Neural cell (in vitro differentiated cells): ENCODE measurements at regions not wholly inside any gene's neighbourhood (a gene's known extent, or its start where the extent isn't known, plus 50 kb on each side); places are given as distances from the start of the nearest gene placed in this dataset.

Experiments used
- H2AFZ ChIP-seq: fragments of 200-600, 300-800 bp; sonication (generic), shearing (Covaris generic); 2 replicates; pipeline ENCODE4 v1.6.0; 2014; ENCODE audit warnings: low read depth, mild to moderate bottlenecking, antibody characterized with exemption, low read length, moderate library complexity
- H3F3A ChIP-seq: fragments of 200-600 bp; shearing (Covaris generic); 2 replicates; pipeline ENCODE4 v1.6.1; 2016; ENCODE audit warnings: mild to moderate bottlenecking, moderate library complexity, mixed read lengths, antibody characterized with exemption, low read length; ENCODE audit not compliant: insufficient read depth, poor library complexity, severe bottlenecking
- H3K27ac ChIP-seq: fragments of 200-600, 300-800 bp; sonication (generic), shearing (Covaris generic); 2 replicates; pipeline ENCODE4 v1.5.1; 2014; ENCODE audit warnings: mild to moderate bottlenecking, low read length, moderate library complexity
- H3K27me3 ChIP-seq: fragments of 300-800, 200-600 bp; sonication (generic), shearing (Covaris generic); 2 replicates; pipeline ENCODE4 v1.6.0; 2014; ENCODE audit warnings: mild to moderate bottlenecking, low read depth, low read length, moderate library complexity; ENCODE audit not compliant: insufficient read depth
- H3K36me3 ChIP-seq: fragments of 300-800, 200-600 bp; sonication (generic), shearing (Covaris generic); 2 replicates; pipeline ENCODE4 v1.5.1; 2014; ENCODE audit warnings: mild to moderate bottlenecking, antibody characterized with exemption, low read length, moderate library complexity; ENCODE audit not compliant: insufficient read depth
- H3K4me2 ChIP-seq: fragments of 300-800, 200-600 bp; sonication (generic), shearing (Covaris generic); 2 replicates; pipeline ENCODE4 v1.6.0; 2014; ENCODE audit warnings: mild to moderate bottlenecking, low read length
- H3K4me3 ChIP-seq: fragments of 300-800, 200-600 bp; sonication (generic), shearing (Covaris generic); 2 replicates; pipeline ENCODE4 v1.5.1; 2014; ENCODE audit warnings: mild to moderate bottlenecking, low read length, moderate library complexity
- H3K79me2 ChIP-seq: fragments of 200-600 bp; shearing (Covaris generic); replicated peaks from 2 replicates; pipeline ENCODE4 v1.6.0; 2014; ENCODE audit warnings: mild to moderate bottlenecking, low read length, moderate library complexity; ENCODE audit not compliant: insufficient read depth
- H3K9ac ChIP-seq: fragments of 300-800, 200-600 bp; sonication (generic), shearing (Covaris generic); 2 replicates; pipeline ENCODE4 v1.6.1; 2016; ENCODE audit warnings: mild to moderate bottlenecking, low read length, mixed read lengths
- H3K9me2 ChIP-seq: fragments of 200-600 bp; shearing (Covaris generic); 2 replicates; pipeline ENCODE4 v1.6.1; 2016; ENCODE audit warnings: mild to moderate bottlenecking, low read length, mixed read lengths; ENCODE audit not compliant: insufficient read depth
- H3K9me3 ChIP-seq: fragments of 200-600, 300-800 bp; sonication (generic), shearing (Covaris generic); 2 replicates; pipeline ENCODE4 v1.6.1; 2016; ENCODE audit warnings: mild to moderate bottlenecking, mixed run types, low read length, moderate library complexity, mixed read lengths
- H4K20me1 ChIP-seq: fragments of 200-600 bp; shearing (Covaris generic); 2 replicates; pipeline ENCODE4 v1.6.1; 2016; ENCODE audit warnings: mild to moderate bottlenecking, mixed run types; ENCODE audit not compliant: insufficient read depth
- EP300 ChIP-seq: fragments of 450-650 bp; conservative IDR thresholded peaks from 2 replicates; pipeline ENCODE4 v1.6.1; 2014; ENCODE audit warnings: antibody characterized with exemption, mild to moderate bottlenecking, moderate library complexity; ENCODE audit not compliant: poor library complexity, severe bottlenecking
- EZH2 ChIP-seq: fragments of 200-600, 300-800 bp; shearing (Covaris generic), sonication (generic); IDR thresholded peaks from 2 replicates; pipeline ENCODE4 v1.6.1; 2014; ENCODE audit warnings: antibody characterized with exemption, low read length, borderline replicate concordance, mild to moderate bottlenecking; ENCODE audit not compliant: insufficient read depth, poor library complexity, severe bottlenecking
- MXI1 ChIP-seq: fragments of 450-650 bp; conservative IDR thresholded peaks from 2 replicates; pipeline ENCODE4 v1.6.1; 2014; ENCODE audit warnings: antibody characterized with exemption, mild to moderate bottlenecking; ENCODE audit not compliant: poor library complexity, severe bottlenecking
- POLR2AphosphoS5 ChIP-seq: IDR thresholded peaks from 2 replicates; pipeline ENCODE4 v1.6.1; 2012
- RAD21 ChIP-seq: fragments of 450-650 bp; conservative IDR thresholded peaks from 2 replicates; pipeline ENCODE4 v1.6.1; 2014; ENCODE audit warnings: antibody characterized with exemption, mild to moderate bottlenecking, moderate library complexity
- SMC3 ChIP-seq: fragments of 450-650 bp; conservative IDR thresholded peaks from 2 replicates; pipeline ENCODE4 v1.6.1; 2014; ENCODE audit warnings: antibody characterized with exemption, mild to moderate bottlenecking, moderate library complexity; ENCODE audit not compliant: poor library complexity
- TAF1 ChIP-seq: IDR thresholded peaks from 2 replicates; pipeline ENCODE4 v1.6.1; 2012; ENCODE audit warnings: low read depth
- TF ChIP-seq, protein P1 (sequence below): fragments of 450-650 bp; IDR thresholded peaks from 2 replicates; pipeline ENCODE4 v1.5.1; 2014; ENCODE audit warnings: antibody characterized with exemption, mild to moderate bottlenecking, moderate library complexity; ENCODE audit not compliant: poor library complexity, severe bottlenecking
- TF ChIP-seq, protein P2 (sequence below): IDR thresholded peaks from 2 replicates; pipeline ENCODE4 v1.6.1; 2012; ENCODE audit warnings: borderline replicate concordance

DNA sequence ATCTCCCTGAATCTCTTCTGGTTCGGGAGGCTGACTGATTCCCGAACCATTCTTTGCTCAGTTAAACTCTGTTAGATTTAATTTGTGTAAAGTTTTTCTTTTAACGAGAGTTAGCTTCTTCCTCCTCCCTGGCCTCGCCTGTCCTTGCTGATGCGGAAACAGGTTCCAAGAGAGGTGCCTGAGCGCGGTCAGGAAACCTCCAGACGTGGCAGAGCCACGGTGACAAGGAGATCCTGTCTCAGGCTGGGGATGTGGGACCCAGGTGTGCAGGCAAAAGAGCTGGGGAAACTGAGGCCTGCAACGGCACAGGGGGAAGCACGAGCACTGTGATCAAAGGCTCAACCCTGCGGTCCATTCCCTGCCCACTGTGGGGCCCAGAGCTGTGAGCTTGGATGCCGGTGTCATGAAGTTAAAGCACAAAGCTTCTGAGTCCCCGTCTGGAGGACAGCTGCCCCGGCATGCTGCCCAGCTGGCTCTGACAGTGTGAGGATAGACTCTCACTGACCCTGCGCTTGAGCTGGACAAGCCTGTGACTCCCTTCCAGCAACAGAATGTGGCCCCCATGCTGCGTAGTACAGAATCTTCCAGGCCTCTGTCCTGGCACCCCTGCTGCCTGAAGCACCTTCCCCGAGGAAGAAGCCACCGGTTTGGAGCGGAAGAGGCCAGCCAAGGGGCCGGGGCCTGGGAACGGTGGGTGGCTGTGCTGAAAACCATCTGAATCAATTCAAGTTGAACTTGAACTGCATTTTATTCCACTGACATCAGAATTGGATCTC, 960.6 kb downstream of the BRD1 start:
- TF ChIP-seq RAD21 (no peak), MXI1 (no peak), EZH2 (no peak), EP300 (no peak), TAF1 (no peak), SMC3 (no peak), POLR2AphosphoS5 (no peak)
- TF ChIP-seq, protein P1, sequence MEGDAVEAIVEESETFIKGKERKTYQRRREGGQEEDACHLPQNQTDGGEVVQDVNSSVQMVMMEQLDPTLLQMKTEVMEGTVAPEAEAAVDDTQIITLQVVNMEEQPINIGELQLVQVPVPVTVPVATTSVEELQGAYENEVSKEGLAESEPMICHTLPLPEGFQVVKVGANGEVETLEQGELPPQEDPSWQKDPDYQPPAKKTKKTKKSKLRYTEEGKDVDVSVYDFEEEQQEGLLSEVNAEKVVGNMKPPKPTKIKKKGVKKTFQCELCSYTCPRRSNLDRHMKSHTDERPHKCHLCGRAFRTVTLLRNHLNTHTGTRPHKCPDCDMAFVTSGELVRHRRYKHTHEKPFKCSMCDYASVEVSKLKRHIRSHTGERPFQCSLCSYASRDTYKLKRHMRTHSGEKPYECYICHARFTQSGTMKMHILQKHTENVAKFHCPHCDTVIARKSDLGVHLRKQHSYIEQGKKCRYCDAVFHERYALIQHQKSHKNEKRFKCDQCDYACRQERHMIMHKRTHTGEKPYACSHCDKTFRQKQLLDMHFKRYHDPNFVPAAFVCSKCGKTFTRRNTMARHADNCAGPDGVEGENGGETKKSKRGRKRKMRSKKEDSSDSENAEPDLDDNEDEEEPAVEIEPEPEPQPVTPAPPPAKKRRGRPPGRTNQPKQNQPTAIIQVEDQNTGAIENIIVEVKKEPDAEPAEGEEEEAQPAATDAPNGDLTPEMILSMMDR, result no peak
- TF ChIP-seq, protein P2, sequence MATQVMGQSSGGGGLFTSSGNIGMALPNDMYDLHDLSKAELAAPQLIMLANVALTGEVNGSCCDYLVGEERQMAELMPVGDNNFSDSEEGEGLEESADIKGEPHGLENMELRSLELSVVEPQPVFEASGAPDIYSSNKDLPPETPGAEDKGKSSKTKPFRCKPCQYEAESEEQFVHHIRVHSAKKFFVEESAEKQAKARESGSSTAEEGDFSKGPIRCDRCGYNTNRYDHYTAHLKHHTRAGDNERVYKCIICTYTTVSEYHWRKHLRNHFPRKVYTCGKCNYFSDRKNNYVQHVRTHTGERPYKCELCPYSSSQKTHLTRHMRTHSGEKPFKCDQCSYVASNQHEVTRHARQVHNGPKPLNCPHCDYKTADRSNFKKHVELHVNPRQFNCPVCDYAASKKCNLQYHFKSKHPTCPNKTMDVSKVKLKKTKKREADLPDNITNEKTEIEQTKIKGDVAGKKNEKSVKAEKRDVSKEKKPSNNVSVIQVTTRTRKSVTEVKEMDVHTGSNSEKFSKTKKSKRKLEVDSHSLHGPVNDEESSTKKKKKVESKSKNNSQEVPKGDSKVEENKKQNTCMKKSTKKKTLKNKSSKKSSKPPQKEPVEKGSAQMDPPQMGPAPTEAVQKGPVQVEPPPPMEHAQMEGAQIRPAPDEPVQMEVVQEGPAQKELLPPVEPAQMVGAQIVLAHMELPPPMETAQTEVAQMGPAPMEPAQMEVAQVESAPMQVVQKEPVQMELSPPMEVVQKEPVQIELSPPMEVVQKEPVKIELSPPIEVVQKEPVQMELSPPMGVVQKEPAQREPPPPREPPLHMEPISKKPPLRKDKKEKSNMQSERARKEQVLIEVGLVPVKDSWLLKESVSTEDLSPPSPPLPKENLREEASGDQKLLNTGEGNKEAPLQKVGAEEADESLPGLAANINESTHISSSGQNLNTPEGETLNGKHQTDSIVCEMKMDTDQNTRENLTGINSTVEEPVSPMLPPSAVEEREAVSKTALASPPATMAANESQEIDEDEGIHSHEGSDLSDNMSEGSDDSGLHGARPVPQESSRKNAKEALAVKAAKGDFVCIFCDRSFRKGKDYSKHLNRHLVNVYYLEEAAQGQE, result no peak
- no peak overlapping the region for H3K4me2 ChIP-seq
- no peaks in the 10 kb centered on the region for H3K36me3 ChIP-seq
- H3K9me3 ChIP-seq, result no peaks in the 10 kb centered on the region
- no peaks in the 10 kb centered on the region for H3F3A ChIP-seq
- H3K9ac ChIP-seq, result no peak overlapping the region
- no peak overlapping the region for H2AFZ ChIP-seq
- H3K4me3 ChIP-seq, result no peak overlapping the region
- H3K27me3 ChIP-seq, result no peaks in the 10 kb centered on the region
- H3K79me2 ChIP-seq, result no peaks in the 10 kb centered on the region
- no peak overlapping the region for H3K27ac ChIP-seq
- no peaks in the 10 kb centered on the region for H4K20me1 ChIP-seq
- no peaks in the 10 kb centered on the region for H3K9me2 ChIP-seq

DNA sequence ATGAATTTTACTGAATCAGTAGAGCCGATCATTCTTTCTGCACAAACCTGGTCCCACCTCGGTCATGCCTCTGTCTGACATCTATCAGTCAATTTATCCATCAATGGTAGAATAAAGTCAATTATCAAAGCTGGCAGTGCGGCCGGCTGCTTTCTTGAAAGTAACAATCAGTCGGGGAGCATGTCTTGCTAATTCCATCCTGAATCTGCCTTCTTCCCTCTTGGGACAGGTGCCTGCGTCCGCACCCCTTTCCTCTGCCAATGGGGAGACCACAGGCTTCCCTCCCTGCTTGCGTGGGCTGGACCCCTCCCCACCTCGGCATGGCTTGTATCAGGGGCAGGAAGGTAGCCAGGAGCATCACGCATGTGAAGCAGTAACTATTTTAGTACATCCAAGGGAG, 962.9 kb downstream of the BRD1 start:
- H3K27me3 ChIP-seq, result no peaks in the 10 kb centered on the region

More for the DNA sequence above, 962.9 kb downstream of the BRD1 start:
- H3K36me3 ChIP-seq, result no peaks in the 10 kb centered on the region
- H4K20me1 ChIP-seq, result no peaks in the 10 kb centered on the region
- no peaks in the 10 kb centered on the region for H3K79me2 ChIP-seq
- H3K9ac ChIP-seq, result no peak overlapping the region
- H3K4me2 ChIP-seq, result no peak overlapping the region
- no peaks in the 10 kb centered on the region for H3K9me2 ChIP-seq
- H3K9me3 ChIP-seq, result no peaks in the 10 kb centered on the region
- no peaks in the 10 kb centered on the region for H3F3A ChIP-seq
- H3K27ac ChIP-seq, result no peak overlapping the region
- no peak for TF ChIP-seq POLR2AphosphoS5
- TF ChIP-seq EZH2, result no peak
- TF ChIP-seq SMC3, result no peak
- TF ChIP-seq, protein P2, result no peak
- TF ChIP-seq RAD21, result no peak
- TF ChIP-seq, protein P1, result no peak
- TF ChIP-seq MXI1, result no peak
- no peak for TF ChIP-seq TAF1
- TF ChIP-seq EP300, result no peak
- H2AFZ ChIP-seq, result no peak overlapping the region
- H3K4me3 ChIP-seq, result no peak overlapping the region
